Trophoblast cell (in vitro differentiated cells and primary cell): ENCODE measurements at regions not wholly inside any gene's neighbourhood (a gene's known extent, or its start where the extent isn't known, plus 50 kb on each side); places are given as distances from the start of the nearest gene placed in this dataset.

Source experiments
- DNase-seq, 2 donors: peaks; one replicate each; pipeline ENCODE4 v3.0.0-alpha.2; 2016
- H2AFZ ChIP-seq: 2 replicates; pipeline ENCODE4 v1.6.1; 2013; ENCODE audit warnings: low read length, moderate library complexity, mild to moderate bottlenecking; ENCODE audit not compliant: insufficient read depth, poor library complexity
- H2AK5ac ChIP-seq: 2 replicates; pipeline ENCODE4 v1.6.1; 2013; ENCODE audit warnings: mild to moderate bottlenecking, low read length
- H2BK120ac ChIP-seq: 2 replicates; pipeline ENCODE4 v1.6.1; 2013; ENCODE audit warnings: low read length, mild to moderate bottlenecking, moderate library complexity; ENCODE audit not compliant: insufficient read depth, poor library complexity
- H2BK12ac ChIP-seq: 2 replicates; pipeline ENCODE4 v1.6.1; 2013; ENCODE audit warnings: mild to moderate bottlenecking, low read length, moderate library complexity
- H2BK5ac ChIP-seq: 2 replicates; pipeline ENCODE4 v1.6.1; 2013; ENCODE audit warnings: low read length, low read depth, moderate library complexity, mild to moderate bottlenecking; ENCODE audit not compliant: poor library complexity
- H3K14ac ChIP-seq: 2 replicates; pipeline ENCODE4 v1.6.1; 2013; ENCODE audit warnings: mild to moderate bottlenecking, low read length
- H3K18ac ChIP-seq: 2 replicates; pipeline ENCODE4 v1.6.1; 2013; ENCODE audit warnings: mild to moderate bottlenecking, low read length
- H3K23ac ChIP-seq: 2 replicates; pipeline ENCODE4 v1.6.1; 2013; ENCODE audit warnings: low read length
- H3K27ac ChIP-seq: 2 replicates; pipeline ENCODE4 v1.5.1; 2013; ENCODE audit warnings: low read depth, mild to moderate bottlenecking, inconsistent platforms, low read length, moderate library complexity
- H3K27me3 ChIP-seq: 2 replicates; pipeline ENCODE4 v1.6.1; 2013; ENCODE audit warnings: inconsistent platforms, mild to moderate bottlenecking, low read length, moderate library complexity; ENCODE audit not compliant: insufficient read depth
- H3K36me3 ChIP-seq, 2 experiments: 1 replicate in 1 of 2; 2 replicates in 1 of 2; pipeline ENCODE4 v1.6.1; 2013; ENCODE audit warnings: low read length in 2 of 2, mild to moderate bottlenecking in 2 of 2, moderate library complexity in 1 of 2; ENCODE audit not compliant: insufficient read depth in 2 of 2, control insufficient read depth in 1 of 2
- H3K4ac ChIP-seq: 2 replicates; pipeline ENCODE4 v1.6.1; 2013; ENCODE audit warnings: low read depth, mild to moderate bottlenecking, low read length, moderate library complexity
- H3K4me1 ChIP-seq, 2 experiments: 1 replicate in 1 of 2; 2 replicates in 1 of 2; pipeline ENCODE4 v1.6.1; 2013; ENCODE audit warnings: low read length in 2 of 2, mild to moderate bottlenecking in 2 of 2, moderate library complexity in 1 of 2; ENCODE audit not compliant: insufficient read depth in 2 of 2, control insufficient read depth in 1 of 2
- H3K4me2 ChIP-seq: 2 replicates; pipeline ENCODE4 v1.6.1; 2013; ENCODE audit warnings: inconsistent platforms, mild to moderate bottlenecking, low read length, moderate library complexity
- H3K4me3 ChIP-seq: 2 replicates; pipeline ENCODE4 v1.5.1; 2013; ENCODE audit warnings: mild to moderate bottlenecking, low read depth, low read length, inconsistent platforms
- H3K79me1 ChIP-seq: one replicate; pipeline ENCODE4 v1.6.1; 2013; ENCODE audit warnings: low read length
- H3K79me2 ChIP-seq: 2 replicates; pipeline ENCODE4 v1.6.1; 2013; ENCODE audit warnings: low read length, mild to moderate bottlenecking; ENCODE audit not compliant: control insufficient read depth, insufficient read depth, poor library complexity
- H3K9ac ChIP-seq: 2 replicates; pipeline ENCODE4 v1.6.1; 2013; ENCODE audit warnings: mild to moderate bottlenecking, low read length
- H3K9me3 ChIP-seq: 2 replicates; pipeline ENCODE4 v1.6.1; 2013; ENCODE audit warnings: low read depth, mild to moderate bottlenecking, control low read depth, inconsistent platforms, low read length; ENCODE audit not compliant: insufficient read depth
- H4K12ac ChIP-seq: 2 replicates; pipeline ENCODE4 v1.6.1; 2013; ENCODE audit warnings: low read depth, mild to moderate bottlenecking, low read length, moderate library complexity
- H4K8ac ChIP-seq: 2 replicates; pipeline ENCODE4 v1.6.1; 2013; ENCODE audit warnings: low read depth, mild to moderate bottlenecking, low read length, moderate library complexity
- H4K91ac ChIP-seq: one replicate; pipeline ENCODE4 v1.6.1; 2013; ENCODE audit warnings: low read depth, mild to moderate bottlenecking, low read length, moderate library complexity
- WGBS: extraction: QIAGEN DNeasy Blood & Tissue Kit; methylation state at CpG from one replicate; pipeline ENCODE4 v1.1.7; 2013; ENCODE audit warnings: missing lambda C conversion rate; ENCODE audit not compliant: insufficient read length, insufficient coverage; ENCODE audit errors: extremely low coverage; 5-methylcytosine and 5-hydroxymethylcytosine counted together

DNA sequence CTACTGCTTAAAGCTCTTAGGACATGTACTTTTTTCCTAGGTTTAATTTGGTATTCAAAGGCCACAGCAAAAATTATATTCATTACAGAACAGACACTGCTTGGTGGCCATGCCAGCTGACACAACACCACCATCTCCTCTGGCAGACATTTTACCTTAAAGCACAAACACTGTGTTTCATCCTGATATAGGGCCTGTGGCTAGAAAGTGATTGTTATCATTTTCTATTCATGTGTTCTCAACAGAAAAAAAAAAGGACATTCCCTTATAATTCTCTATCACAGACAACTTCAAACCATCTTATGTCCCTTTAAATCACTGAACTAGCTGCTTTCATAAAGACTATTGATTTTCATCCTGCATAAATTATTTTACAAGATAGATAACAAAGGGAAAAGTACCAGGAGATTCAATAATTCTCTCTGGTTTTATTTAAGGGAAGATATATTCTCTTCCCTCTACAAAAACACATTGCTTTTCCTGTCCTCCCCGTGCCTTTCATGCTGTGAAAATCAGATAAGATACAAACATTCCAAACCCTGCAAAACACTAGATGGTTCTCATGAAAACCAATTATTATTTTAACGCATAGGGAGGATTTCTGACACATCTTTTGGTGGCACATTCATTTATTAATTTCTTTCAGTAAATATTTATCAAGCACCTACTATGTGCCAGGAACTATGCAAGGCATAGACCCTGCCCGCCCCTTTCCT, 139.3 kb upstream of the TMCC3 start:
- no CpG with 5 or more reads among the region's 3 CpGs for WGBS

DNA sequence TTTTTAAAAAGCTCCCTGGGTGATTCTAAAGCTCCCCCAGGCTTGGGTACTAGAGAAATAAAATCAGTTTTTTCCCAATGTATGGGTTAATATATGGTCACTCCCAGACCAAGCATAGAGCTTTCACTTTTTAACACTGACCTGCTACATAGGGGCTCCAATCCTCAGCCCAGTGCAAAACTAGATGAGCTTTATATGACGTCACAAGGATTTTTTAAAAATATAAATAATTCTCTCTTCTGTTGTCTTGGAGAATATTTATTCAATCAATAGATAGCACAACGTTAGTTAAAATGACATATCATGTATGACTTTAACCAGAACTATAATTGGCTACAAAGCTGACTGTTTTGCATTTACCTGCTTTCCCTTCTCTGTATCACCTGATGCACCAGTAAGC, 137.9 kb upstream of the TMCC3 start:
- Histone ChIP-seq H2AFZ (no peak overlapping the region), H3K36me3 (no peaks in the 10 kb centered on the region), H3K4me2 (no peak overlapping the region), H3K9me3 (no peaks in the 10 kb centered on the region), H3K4me1 (peaks cover 7 to 12% of the 10 kb centered on the region in 2 experiments), H3K23ac (no peak overlapping the region), H2BK120ac (no peak overlapping the region), H2AK5ac (no peak overlapping the region), H3K4me3 (no peak overlapping the region), H3K27ac (no peak overlapping the region), H4K8ac (no peak overlapping the region), H3K4ac (no peak overlapping the region), H3K9ac (no peak overlapping the region), H4K91ac (no peak overlapping the region), H3K18ac (no peak overlapping the region), H4K12ac (no peak overlapping the region), H2BK5ac (no peak overlapping the region), H3K27me3 (no peaks in the 10 kb centered on the region), H3K79me2 (no peaks in the 10 kb centered on the region), H3K14ac (no peak overlapping the region), H3K79me1 (peaks cover 2% of the 10 kb centered on the region), H2BK12ac (no peak overlapping the region)
- no peak for DNase-seq
- WGBS = no CpG with 5 or more reads among the region's 2 CpGs

More for the DNA sequence above, 139.3 kb upstream of the TMCC3 start:
- Histone ChIP-seq H3K18ac (no peak overlapping the region), H3K4ac (no peak overlapping the region), H2BK12ac (no peak overlapping the region), H3K9ac (no peak overlapping the region), H4K12ac (no peak overlapping the region), H2BK5ac (no peak overlapping the region), H3K4me2 (no peak overlapping the region), H3K27me3 (no peaks in the 10 kb centered on the region), H2BK120ac (no peak overlapping the region), H3K9me3 (no peaks in the 10 kb centered on the region), H2AFZ (no peak overlapping the region), H3K36me3 (no peaks in the 10 kb centered on the region), H3K79me2 (no peaks in the 10 kb centered on the region), H2AK5ac (no peak overlapping the region), H3K14ac (no peak overlapping the region), H3K23ac (no peak overlapping the region), H3K27ac (no peak overlapping the region), H3K4me3 (no peak overlapping the region), H3K79me1 (peaks cover 4% of the 10 kb centered on the region), H4K8ac (no peak overlapping the region), H3K4me1 (peaks cover 7 to 14% of the 10 kb centered on the region in 2 experiments), H4K91ac (no peak overlapping the region)
- peak in 1 of 2 donors; percentile 29 for DNase-seq

DNA sequence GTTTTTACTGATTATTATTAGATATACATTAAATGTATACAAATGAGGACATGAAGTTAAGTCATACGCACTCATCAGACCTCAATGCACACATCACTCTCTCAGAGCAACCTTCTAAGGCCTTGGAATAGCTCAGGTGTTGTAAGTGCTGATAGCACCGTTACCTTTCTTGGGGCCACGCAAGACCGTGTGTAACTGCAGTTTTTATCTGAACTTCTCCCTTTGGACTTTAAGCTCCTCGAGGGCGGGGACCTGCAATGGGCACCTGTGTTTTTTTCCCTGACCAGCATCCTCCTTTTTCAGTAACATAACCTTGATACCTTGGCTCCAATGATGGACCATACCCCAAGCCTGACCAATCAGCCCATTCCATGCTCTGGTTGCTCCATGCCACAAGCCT, 136.5 kb upstream of the TMCC3 start:
- no peak overlapping the region for H3K27ac ChIP-seq
- H4K91ac ChIP-seq = no peak overlapping the region
- no peaks in the 10 kb centered on the region for H3K79me2 ChIP-seq
- no peak overlapping the region for H2BK12ac ChIP-seq
- H4K12ac ChIP-seq = no peak overlapping the region
- H3K14ac ChIP-seq = no peak overlapping the region
- no peak overlapping the region for H3K18ac ChIP-seq
- no peak overlapping the region for H2AK5ac ChIP-seq
- H3K4me1 ChIP-seq = peaks cover 3 to 4% of the 10 kb centered on the region in 2 experiments
- no peak overlapping the region for H3K4me2 ChIP-seq
- no peak overlapping the region for H2AFZ ChIP-seq
- H3K4me3 ChIP-seq = no peak overlapping the region
- WGBS = no CpG with 5 or more reads among the region's 6 CpGs
- H4K8ac ChIP-seq = no peak overlapping the region
- no peak overlapping the region for H3K9ac ChIP-seq
- no peak for DNase-seq
- no peak overlapping the region for H3K23ac ChIP-seq
- no peaks in the 10 kb centered on the region for H3K9me3 ChIP-seq
- H2BK5ac ChIP-seq = no peak overlapping the region
- H3K79me1 ChIP-seq = no peaks in the 10 kb centered on the region
- no peaks in the 10 kb centered on the region for H3K36me3 ChIP-seq
- H3K4ac ChIP-seq = no peak overlapping the region
- no peak overlapping the region for H2BK120ac ChIP-seq
- no peaks in the 10 kb centered on the region for H3K27me3 ChIP-seq

GRCh38 chr12:94783862-94784261, 133.5 kb upstream of the TMCC3 start:
- Histone ChIP-seq H4K12ac (no peak overlapping the region), H3K9me3 (no peaks in the 10 kb centered on the region), H2AK5ac (no peak overlapping the region), H3K18ac (no peak overlapping the region), H3K4me3 (no peak overlapping the region), H4K8ac (no peak overlapping the region), H3K36me3 (no peaks in the 10 kb centered on the region), H3K4me1 (peaks cover 3 to 4% of the 10 kb centered on the region in 2 experiments), H3K4ac (no peak overlapping the region), H2BK120ac (no peak overlapping the region), H3K4me2 (no peak overlapping the region), H4K91ac (no peak overlapping the region), H3K23ac (no peak overlapping the region), H2BK12ac (no peak overlapping the region), H3K79me2 (no peaks in the 10 kb centered on the region), H3K14ac (no peak overlapping the region), H2BK5ac (no peak overlapping the region), H3K27ac (no peak overlapping the region), H3K27me3 (no peaks in the 10 kb centered on the region), H3K79me1 (peaks cover 6% of the 10 kb centered on the region), H2AFZ (no peak overlapping the region), H3K9ac (no peak overlapping the region)
- WGBS = no CpG with 5 or more reads among the region's 1 CpG
- no peak for DNase-seq
